HL-60 (cell line): ENCODE measurements at regions not wholly inside any gene's neighbourhood (a gene's known extent, or its start where the extent isn't known, plus 50 kb on each side); places are given as distances from the start of the nearest gene placed in this dataset.

ENCODE experiments used
- DNase-seq, 2 experiments: peaks; one replicate each; pipeline ENCODE4 v3.0.0-alpha.2; 2010 to 2020; ENCODE audit warnings: low read depth in 1 of 2, low spot score in 1 of 2
- H3K27ac ChIP-seq: fragments of 250-450 bp; sonication (Bioruptor Pico); replicated peaks from 2 replicates; pipeline ENCODE4 v1.5.1; 2020; ENCODE audit warnings: mild to moderate bottlenecking, moderate library complexity
- H3K27me3 ChIP-seq: fragments of 250-450 bp; sonication (Bioruptor Pico); 2 replicates; pipeline ENCODE4 v1.5.1; 2021; ENCODE audit warnings: mild to moderate bottlenecking, moderate library complexity; ENCODE audit not compliant: insufficient read depth, poor library complexity, severe bottlenecking
- H3K4me3 ChIP-seq: replicated peaks from 2 replicates; pipeline ENCODE4 v1.5.1; 2011; ENCODE audit warnings: mild to moderate bottlenecking, control low read depth, low read length; ENCODE audit not compliant: insufficient read depth
- GABPA ChIP-seq: IDR thresholded peaks from 2 replicates; pipeline ENCODE4 v1.6.1; 2012; ENCODE audit warnings: low read depth
- POLR2AphosphoS5 ChIP-seq: IDR thresholded peaks from 2 replicates; pipeline ENCODE4 v1.6.1; 2012; ENCODE audit warnings: low read depth
- SPI1 ChIP-seq: IDR thresholded peaks from 2 replicates; pipeline ENCODE4 v1.6.1; 2012; ENCODE audit warnings: low read depth, mild to moderate bottlenecking, borderline replicate concordance
- TF ChIP-seq, protein P1 (sequence below): IDR thresholded peaks from 2 replicates; pipeline ENCODE4 v1.6.1; 2012; ENCODE audit warnings: low read depth; ENCODE audit not compliant: insufficient replicate concordance
- TF ChIP-seq, protein P2 (sequence below): IDR thresholded peaks from one replicate; pipeline ENCODE4 v1.5.1; 2011; ENCODE audit warnings: low read length, control low read depth, inconsistent platforms; ENCODE audit not compliant: insufficient read depth

DNA sequence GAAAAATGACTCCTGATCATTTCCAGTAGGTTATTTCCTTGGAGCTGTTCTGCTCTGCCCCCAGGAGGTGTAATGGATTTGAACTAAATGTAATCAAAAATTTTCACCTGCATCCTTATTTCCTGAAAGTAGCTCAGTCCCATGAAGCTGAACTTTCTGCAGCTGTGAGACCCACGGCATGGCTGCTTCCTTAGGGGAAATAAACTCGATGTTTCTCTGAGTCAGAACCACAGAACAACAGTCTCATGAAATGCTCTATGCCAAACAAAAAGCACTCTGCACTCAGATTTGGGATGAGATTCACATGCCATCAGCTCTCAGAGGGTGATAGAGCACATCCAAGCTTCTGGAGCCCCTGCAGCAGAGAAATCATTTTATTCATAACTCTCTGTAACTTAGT lies 224.1 kb upstream of the PLEKHG7 start:
- Histone ChIP-seq H3K27me3 (no peaks in the 10 kb centered on the region), H3K4me3 (no peak overlapping the region), H3K27ac (no peak overlapping the region)
- TF ChIP-seq, protein P1, sequence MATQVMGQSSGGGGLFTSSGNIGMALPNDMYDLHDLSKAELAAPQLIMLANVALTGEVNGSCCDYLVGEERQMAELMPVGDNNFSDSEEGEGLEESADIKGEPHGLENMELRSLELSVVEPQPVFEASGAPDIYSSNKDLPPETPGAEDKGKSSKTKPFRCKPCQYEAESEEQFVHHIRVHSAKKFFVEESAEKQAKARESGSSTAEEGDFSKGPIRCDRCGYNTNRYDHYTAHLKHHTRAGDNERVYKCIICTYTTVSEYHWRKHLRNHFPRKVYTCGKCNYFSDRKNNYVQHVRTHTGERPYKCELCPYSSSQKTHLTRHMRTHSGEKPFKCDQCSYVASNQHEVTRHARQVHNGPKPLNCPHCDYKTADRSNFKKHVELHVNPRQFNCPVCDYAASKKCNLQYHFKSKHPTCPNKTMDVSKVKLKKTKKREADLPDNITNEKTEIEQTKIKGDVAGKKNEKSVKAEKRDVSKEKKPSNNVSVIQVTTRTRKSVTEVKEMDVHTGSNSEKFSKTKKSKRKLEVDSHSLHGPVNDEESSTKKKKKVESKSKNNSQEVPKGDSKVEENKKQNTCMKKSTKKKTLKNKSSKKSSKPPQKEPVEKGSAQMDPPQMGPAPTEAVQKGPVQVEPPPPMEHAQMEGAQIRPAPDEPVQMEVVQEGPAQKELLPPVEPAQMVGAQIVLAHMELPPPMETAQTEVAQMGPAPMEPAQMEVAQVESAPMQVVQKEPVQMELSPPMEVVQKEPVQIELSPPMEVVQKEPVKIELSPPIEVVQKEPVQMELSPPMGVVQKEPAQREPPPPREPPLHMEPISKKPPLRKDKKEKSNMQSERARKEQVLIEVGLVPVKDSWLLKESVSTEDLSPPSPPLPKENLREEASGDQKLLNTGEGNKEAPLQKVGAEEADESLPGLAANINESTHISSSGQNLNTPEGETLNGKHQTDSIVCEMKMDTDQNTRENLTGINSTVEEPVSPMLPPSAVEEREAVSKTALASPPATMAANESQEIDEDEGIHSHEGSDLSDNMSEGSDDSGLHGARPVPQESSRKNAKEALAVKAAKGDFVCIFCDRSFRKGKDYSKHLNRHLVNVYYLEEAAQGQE: no peak
- TF ChIP-seq SPI1: no peak
- no peak for TF ChIP-seq GABPA
- TF ChIP-seq, protein P2, sequence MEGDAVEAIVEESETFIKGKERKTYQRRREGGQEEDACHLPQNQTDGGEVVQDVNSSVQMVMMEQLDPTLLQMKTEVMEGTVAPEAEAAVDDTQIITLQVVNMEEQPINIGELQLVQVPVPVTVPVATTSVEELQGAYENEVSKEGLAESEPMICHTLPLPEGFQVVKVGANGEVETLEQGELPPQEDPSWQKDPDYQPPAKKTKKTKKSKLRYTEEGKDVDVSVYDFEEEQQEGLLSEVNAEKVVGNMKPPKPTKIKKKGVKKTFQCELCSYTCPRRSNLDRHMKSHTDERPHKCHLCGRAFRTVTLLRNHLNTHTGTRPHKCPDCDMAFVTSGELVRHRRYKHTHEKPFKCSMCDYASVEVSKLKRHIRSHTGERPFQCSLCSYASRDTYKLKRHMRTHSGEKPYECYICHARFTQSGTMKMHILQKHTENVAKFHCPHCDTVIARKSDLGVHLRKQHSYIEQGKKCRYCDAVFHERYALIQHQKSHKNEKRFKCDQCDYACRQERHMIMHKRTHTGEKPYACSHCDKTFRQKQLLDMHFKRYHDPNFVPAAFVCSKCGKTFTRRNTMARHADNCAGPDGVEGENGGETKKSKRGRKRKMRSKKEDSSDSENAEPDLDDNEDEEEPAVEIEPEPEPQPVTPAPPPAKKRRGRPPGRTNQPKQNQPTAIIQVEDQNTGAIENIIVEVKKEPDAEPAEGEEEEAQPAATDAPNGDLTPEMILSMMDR: no peak
- TF ChIP-seq POLR2AphosphoS5: no peak
- no peak for DNase-seq

DNA sequence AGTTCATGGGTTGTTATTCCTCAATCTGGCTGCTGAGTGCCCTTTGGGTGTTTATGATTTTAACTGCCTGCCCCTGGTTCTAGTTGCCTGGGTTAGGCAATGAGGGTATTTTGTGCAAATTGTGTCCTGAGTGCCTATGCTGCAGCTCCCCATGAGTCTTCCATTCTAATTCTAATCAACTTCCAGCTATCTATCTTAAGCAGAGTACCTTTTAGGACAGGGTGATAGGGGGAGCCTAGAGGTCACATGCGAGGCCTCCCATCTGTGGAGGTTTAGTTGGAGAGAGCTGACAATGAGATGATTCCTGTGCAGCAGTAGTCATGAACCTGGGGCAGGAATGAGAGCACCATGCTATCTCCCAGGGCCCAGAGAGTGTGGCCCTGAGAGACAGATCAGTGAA lies 225.9 kb upstream of the PLEKHG7 start:
- no peak for TF ChIP-seq SPI1
- TF ChIP-seq, protein P2: no peak
- no peak for TF ChIP-seq GABPA
- TF ChIP-seq, protein P1: no peak
- TF ChIP-seq POLR2AphosphoS5: no peak
- DNase-seq: no peak

DNA sequence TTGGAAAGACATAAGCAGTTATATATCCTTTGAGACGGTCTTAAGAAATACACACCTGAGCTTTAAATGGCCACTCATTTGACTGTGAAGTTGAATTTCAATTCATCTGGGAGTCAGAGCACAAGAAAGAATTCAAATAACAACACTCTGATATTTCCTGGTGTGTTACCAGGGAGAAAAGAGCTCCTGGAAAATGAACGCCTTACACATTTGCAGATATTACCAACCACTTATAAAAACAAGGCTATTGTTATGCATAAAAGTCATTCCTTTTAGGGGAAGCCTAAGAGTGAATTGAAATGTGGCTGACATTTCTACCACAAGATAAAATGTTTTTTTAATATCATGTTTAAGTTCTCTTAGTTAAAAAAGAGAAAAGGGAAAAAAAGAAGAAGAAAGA lies 229.2 kb upstream of the PLEKHG7 start:
- TF ChIP-seq, protein P2: no peak
- TF ChIP-seq SPI1 (no peak), POLR2AphosphoS5 (no peak), GABPA (no peak)
- TF ChIP-seq, protein P1: no peak
- no peak overlapping the region for H3K27ac ChIP-seq

More for the DNA sequence above, 225.9 kb upstream of the PLEKHG7 start:
- no peak overlapping the region for H3K4me3 ChIP-seq
- H3K27ac ChIP-seq: no peak overlapping the region
- H3K27me3 ChIP-seq: no peaks in the 10 kb centered on the region

More for the DNA sequence above, 229.2 kb upstream of the PLEKHG7 start:
- Histone ChIP-seq H3K27me3 (no peaks in the 10 kb centered on the region), H3K4me3 (no peak overlapping the region)
- no peak for DNase-seq
